COR-L47 (cell line): ENCODE measurements at regions not wholly inside any gene's neighbourhood (a gene's known extent, or its start where the extent isn't known, plus 50 kb on each side); places are given as distances from the start of the nearest gene placed in this dataset.
A peak's percentile ranks its signal among the peaks of the same experiment; 100 is the strongest.

Experiments used
- DNase-seq: peaks from one replicate; lab custom pipeline; 2025; lab: John Stamatoyannopoulos, UW

DNA sequence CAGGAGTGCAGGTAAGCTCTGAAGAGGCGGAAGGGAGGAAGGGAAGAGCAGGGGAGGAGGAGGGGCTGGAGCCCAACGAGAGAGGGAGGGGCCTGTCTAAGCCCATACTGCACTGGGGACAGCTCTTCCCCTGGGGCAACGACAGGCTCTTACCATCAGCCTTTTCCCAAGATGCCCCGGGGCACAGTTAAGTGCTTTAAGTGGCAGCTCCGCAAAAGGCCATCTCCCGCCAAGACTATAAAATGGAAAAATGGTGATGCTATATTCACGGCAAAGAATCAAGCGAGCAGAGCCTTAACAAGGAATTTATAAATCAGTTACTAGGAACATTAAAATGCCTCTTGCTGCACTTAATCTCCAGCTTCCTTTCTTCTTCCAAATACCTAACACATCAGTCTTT lies 110.2 kb upstream of the NLRP1 start:
- DNase-seq: no peak

DNA sequence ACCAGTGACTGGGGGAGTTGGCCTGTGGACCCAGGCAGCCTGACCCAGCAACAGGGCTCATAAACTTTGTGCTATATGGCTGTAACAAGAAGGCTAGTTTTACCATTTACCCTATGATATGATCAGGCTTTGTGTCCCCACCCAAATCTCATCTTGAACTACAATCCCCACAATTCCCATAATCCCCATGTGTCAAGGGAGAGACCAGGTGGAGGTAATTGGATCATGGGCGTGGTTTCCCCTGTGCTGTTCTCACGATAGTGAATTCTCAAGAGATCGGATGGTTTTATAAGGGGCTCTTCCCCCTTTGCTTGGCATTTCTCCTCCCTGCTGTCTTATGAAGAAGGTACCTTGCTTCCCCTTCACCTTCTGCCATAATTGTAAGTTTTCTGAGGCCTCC lies 111.2 kb upstream of the NLRP1 start:
- no peak for DNase-seq

GRCh38 chr17:5698959-5699358 lies 114.7 kb upstream of the NLRP1 start:
- no peak for DNase-seq

- no peak for DNase-seq
These were observed 115.5 kb upstream of the NLRP1 start for GRCh38 chr17:5699814-5700213.

DNA sequence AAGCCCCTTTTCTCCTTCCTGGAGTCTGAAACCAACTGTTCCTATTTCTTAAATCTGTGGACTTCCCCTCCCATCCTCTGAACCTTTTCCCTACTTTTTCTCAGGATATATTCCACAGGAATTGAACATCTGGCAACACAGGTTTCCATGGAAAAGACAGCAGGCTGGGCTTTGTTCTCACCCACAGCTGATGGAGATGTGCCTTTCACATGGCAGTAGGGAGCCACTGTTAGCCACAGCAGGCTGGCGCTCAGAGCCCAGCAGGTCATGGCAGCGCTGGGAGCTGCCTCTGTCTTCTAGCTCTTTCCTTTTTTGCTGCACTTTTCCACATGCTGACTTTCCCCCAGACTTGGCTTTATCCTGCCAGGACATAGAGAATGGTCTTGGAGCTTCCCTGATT lies 116.4 kb upstream of the NLRP1 start:
- no peak for DNase-seq

- DNase-seq: no peak
These were observed 117.1 kb upstream of the NLRP1 start for GRCh38 chr17:5701381-5701780.

- DNase-seq: no peak
These were observed 118.7 kb upstream of the NLRP1 start for GRCh38 chr17:5702951-5703510.

DNA sequence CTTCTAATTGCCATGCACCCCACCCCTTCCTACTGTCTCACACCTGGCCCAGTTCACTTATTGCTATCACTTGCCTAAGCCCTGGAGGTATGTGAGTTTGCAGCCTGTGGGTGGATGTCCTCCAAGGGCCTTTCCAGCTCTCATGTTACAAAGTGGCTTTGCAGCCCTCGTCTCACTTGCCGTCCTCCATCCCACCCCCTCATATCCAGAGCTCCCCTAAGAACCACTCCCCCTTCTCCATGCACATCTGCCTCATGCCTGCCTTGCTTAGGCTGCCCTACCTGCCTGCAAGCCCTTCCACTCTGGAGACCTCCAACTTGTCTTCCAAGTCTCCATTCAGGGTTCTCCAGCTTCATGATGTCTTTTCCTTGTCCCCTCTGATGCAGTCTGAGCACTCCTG lies 119.4 kb upstream of the NLRP1 start:
- DNase-seq: no peak

- DNase-seq: no peak
These were observed 121.0 kb upstream of the NLRP1 start for GRCh38 chr17:5705081-5705875.

DNA sequence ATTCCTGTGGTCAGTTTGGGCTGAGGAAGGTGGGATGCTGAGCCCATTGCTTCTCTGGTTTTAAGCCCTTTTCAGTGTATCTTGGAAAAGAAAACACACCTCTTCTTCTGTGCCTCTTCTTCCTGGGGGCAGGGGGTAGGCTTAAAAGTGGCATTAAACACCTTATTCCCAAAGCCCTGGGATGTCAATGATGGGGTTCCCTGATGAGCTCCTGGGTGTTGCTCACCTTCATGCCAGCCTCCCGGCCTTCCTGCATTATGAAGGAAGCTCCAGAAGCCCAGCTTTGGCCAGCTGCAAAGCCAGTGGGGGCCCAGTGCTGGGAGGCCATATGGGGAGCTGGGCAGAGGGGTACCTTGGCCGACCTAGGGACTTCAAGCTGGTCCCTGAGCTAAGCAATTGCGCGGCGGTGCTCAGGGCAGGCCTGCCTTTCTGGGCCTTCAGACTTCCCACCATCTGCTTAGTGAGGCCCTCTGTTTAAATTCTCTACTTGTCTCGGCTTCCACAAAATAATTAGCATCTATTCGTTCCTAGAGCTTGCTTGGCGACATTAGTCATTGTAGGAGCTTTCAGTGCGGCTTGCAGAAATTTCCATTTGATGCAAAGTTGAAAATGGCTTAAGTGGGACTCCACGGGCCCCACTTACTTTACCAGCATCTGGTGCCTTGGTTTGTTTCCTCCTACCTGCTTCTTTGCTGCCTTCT lies 121.7 kb upstream of the NLRP1 start:
- no peak for DNase-seq

DNA sequence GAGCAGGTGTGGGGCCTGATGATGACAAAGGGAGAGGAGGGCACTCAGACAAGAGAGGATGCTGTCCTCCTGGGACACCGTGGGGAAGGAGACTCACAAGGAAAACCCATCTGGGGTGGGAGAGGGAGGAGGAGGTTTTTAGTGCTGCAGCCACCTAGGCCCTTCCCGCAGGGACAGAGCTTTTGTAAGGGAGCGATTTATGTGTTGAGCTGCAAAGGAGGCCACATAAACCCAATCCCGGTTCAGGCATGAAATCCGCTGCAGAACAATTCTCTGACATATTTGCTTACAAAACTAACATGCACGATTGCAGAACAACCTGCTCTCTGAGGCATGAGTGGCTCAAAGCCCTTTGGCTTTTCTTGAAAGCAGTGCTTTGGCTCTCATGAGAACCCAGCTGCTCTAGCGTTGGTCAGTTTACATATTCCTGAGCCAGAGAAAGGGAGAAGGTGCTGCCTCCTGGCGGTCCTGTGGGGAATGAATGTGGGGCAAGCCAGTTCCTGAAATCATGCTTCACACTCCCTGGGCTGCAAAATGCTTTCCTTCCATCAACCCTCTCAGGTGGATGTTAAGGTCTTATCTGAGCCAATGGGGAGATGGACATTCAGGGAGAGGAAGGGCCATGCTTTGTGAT lies 122.4 kb upstream of the NLRP1 start:
- DNase-seq: no peak

DNA sequence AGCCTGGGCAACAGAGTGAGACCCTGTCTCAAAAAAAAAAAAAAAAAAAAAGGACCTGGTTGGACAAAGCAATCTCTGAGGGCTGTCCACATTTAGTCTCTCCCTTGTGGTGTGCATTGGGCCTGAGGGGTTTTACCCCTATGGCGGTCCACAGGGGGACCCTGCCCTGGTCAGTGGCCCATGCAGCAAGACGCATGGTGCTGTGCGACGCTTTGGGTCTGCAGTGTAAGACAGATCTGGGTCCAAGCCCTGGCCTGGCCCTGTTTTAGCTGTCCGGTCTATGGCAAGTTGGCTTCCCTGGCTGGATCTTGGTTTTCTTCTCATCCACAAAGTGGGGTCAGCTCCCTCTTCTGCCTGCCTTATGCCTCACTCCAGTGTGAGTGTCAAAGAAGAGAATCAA lies 123.2 kb upstream of the NLRP1 start:
- no peak for DNase-seq

GRCh38 chr17:5708344-5708743 lies 124.0 kb upstream of the NLRP1 start:
- no peak for DNase-seq

DNA sequence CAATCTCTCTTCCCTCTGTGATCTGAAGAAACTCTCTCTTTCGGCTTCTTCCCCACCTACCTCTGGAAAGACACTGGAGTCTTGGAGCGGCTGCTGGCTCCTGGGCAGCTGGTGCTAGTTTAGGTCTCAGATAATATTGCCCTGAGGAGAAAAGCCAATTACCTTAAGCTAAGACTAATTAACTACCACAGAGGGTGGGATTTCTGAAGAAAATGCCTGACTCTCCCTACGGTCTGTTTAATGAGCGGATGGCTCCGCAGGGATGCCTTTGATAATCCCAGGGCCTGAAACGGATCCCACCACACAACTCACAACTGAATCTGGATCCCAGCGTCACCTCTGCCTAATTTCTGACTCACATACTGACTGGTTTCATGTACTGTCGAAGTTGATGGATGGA lies 127.0 kb upstream of the NLRP1 start:
- no peak for DNase-seq

GRCh38 chr17:5714993-5715392 lies 130.7 kb upstream of the NLRP1 start:
- no peak for DNase-seq

DNA sequence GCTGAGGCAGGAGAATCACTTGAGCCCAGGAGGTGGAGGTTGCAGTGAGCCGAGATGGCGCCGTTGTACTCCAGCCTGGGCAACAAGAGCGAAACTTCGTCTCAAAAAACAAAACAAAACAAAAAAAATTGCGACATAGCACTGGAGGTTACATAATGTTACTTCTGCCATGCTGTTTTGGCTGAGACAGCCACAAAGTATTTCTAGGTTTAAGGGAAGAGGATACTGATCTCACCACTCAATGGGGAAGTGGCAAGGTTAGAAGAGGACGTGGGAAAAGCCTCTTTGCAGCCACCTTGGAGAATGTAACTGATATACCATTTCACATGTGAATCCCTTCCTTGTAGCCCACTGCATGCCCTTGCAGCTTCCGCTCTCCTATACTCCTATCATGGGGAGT lies 131.2 kb upstream of the NLRP1 start:
- DNase-seq: no peak

GRCh38 chr17:5718726-5719125 lies 134.4 kb upstream of the NLRP1 start:
- DNase-seq: no peak

DNA sequence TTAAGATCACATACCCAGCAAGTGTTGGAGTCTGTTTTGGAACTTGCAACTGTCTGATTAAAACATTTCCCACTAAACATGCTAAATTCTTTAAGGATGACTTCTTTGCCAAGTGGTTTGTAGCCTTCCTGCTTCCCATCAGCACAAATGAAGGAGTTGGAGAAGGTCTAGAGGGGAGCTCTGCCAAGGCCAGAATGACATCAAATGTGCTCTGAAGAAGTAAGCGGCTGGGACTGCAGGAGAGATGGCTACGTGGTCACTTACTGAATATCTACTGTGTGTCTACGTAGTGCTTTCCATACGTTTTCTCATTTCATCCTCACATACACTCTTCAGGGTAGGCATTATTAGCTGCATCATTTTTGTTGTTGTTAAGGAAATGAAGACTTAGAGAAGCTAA lies 135.7 kb upstream of the NLRP1 start:
- no peak for DNase-seq

DNA sequence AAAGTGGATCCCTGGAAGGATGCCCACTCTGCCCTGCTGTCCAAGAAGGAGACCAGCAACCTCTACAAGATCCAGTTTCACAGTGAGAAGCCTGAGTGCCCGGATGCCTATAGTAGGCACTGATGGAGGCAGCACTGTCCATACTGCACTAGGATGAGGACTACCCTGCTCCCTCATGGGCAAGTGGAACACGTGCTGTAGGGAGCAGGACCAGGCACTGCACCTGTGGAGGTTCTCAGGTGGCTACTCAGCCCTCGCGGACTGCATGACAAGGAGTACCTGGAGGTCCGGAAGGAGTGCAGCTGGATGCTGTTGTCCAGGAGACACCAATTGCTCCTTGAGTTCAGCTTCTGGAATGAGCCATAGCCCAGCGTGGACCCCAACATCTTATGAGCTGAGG lies 146.1 kb upstream of the NLRP1 start:
- DNase-seq: no peak

DNA sequence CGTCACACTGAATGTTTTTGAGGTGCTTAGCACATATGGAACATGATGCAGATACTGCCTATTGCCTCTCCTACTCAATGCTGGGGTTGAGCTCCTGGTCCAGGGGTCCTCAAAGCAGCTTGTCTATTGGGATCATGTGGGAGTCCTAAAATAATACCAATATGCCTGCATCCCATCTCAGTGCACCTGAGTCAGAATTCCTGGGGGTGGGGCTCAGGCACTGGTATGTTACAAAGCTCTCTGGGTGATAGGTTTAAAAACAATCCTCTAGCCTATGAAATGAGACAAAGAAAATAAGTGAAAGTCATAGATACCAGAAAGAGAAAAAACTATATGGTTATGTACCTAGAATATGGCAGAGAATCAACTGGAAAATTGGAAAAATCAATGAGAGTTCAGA lies 156.6 kb upstream of the NLRP1 start:
- no peak for DNase-seq

- no peak for DNase-seq
These were observed 157.5 kb upstream of the NLRP1 start for GRCh38 chr17:5741810-5742209.

- peak; percentile 36 for DNase-seq
These were observed 161.0 kb upstream of the NLRP1 start for GRCh38 chr17:5745111-5745813.
